PC-3 (cell line): ENCODE measurements at regions not wholly inside any gene's neighbourhood (a gene's known extent, or its start where the extent isn't known, plus 50 kb on each side); places are given as distances from the start of the nearest gene placed in this dataset.

Experiments
- ATAC-seq: fragments of 200-7000 bp; cut with Tn5 transposase; 2 replicates; pipeline ENCODE4 v1.9.1; 2020; ENCODE audit warnings: mild to moderate bottlenecking, moderate library complexity
- BruUV-seq: library from RNA; stranded (reverse); fragments of 400-500 nt; replicated peaks from 2 replicates; lab custom pipeline; 2021; lab: Mats Ljungman, UMichigan
- CTCF ChIA-PET: fragments of 300-600 bp; sonication (Branson Sonifier 250); formaldehyde crosslinking; loops from one replicate; lab custom pipeline; 2022; ENCODE audit warnings: antibody characterized with exemption; lab: Charles Lee
- POLR2A ChIA-PET: fragments of 300-600 bp; sonication (Branson Sonifier 250); formaldehyde crosslinking; loops from one replicate; lab custom pipeline; 2022; ENCODE audit warnings: antibody characterized with exemption; ENCODE audit not compliant: unreplicated experiment; lab: Charles Lee
- DNase-seq: peaks from one replicate; pipeline ENCODE4 v3.0.0-alpha.2; 2015
- H2AFZ ChIP-seq: fragments of 300-600 bp; sonication (generic); 2 replicates; pipeline ENCODE4 v1.6.0; 2016; ENCODE audit warnings: antibody characterized with exemption, low read length
- H3F3A ChIP-seq: fragments of 300-600 bp; sonication (generic); one replicate; pipeline ENCODE4 v1.6.0; 2017; ENCODE audit warnings: antibody characterized with exemption, low read length, control low read depth, mild to moderate bottlenecking; ENCODE audit not compliant: unreplicated experiment
- H3K27ac ChIP-seq: fragments of 300-600 bp; sonication (generic); 2 replicates; pipeline ENCODE4 v1.5.1; 2016; ENCODE audit warnings: mild to moderate bottlenecking, low read length
- H3K27me3 ChIP-seq: fragments of 300-600 bp; sonication (generic); 2 replicates; pipeline ENCODE4 v1.6.1; 2016; ENCODE audit warnings: low read length, mixed read lengths
- H3K36me3 ChIP-seq: fragments of 300-600 bp; sonication (generic); 2 replicates; pipeline ENCODE4 v1.6.1; 2016; ENCODE audit warnings: low read depth, mixed run types, low read length, mixed read lengths
- H3K4me1 ChIP-seq: fragments of 300-600 bp; sonication (generic); 2 replicates; pipeline ENCODE4 v1.5.1; 2016; ENCODE audit warnings: low read length; ENCODE audit not compliant: insufficient read depth
- H3K4me2 ChIP-seq: fragments of 300-600 bp; sonication (generic); 2 replicates; pipeline ENCODE4 v1.6.0; 2016; ENCODE audit warnings: low read length
- H3K4me3 ChIP-seq: fragments of 300-600 bp; sonication (generic); 2 replicates; pipeline ENCODE4 v1.5.1; 2016; ENCODE audit warnings: mild to moderate bottlenecking, low read length, mixed read lengths
- H3K79me2 ChIP-seq: fragments of 300-600 bp; sonication (generic); 2 replicates; pipeline ENCODE4 v1.6.1; 2017; ENCODE audit warnings: low read length, mixed read lengths
- H3K9ac ChIP-seq: fragments of 300-600 bp; sonication (generic); 2 replicates; pipeline ENCODE4 v1.6.0; 2016; ENCODE audit warnings: mild to moderate bottlenecking, low read length
- H3K9me2 ChIP-seq: fragments of 300-600 bp; sonication (generic); replicated peaks from 2 replicates; pipeline ENCODE4 v1.6.1; 2016; ENCODE audit warnings: mixed run types, low read length, mixed read lengths
- H3K9me3 ChIP-seq: fragments of 300-600 bp; sonication (generic); 2 replicates; pipeline ENCODE4 v1.6.1; 2016; ENCODE audit warnings: low read length, mixed read lengths
- H4K20me1 ChIP-seq: fragments of 300-600 bp; sonication (generic); 2 replicates; pipeline ENCODE4 v1.6.1; 2016; ENCODE audit warnings: low read length, mixed read lengths
- EZH2 ChIP-seq: fragments of 300-600 bp; sonication (generic); IDR thresholded peaks from one replicate; pipeline ENCODE4 v1.6.1; 2017; ENCODE audit warnings: antibody characterized with exemption, mild to moderate bottlenecking, low read length; ENCODE audit not compliant: unreplicated experiment
- EZH2phosphoT487 ChIP-seq: fragments of 300-600 bp; sonication (generic); IDR thresholded peaks from 2 replicates; pipeline ENCODE4 v1.6.1; 2018; ENCODE audit warnings: mild to moderate bottlenecking, antibody characterized with exemption, low read length, borderline replicate concordance
- intact Hi-C: fragments of 100-400 bp; cut with micrococcal nuclease; formaldehyde crosslinking; loops from 2 replicates; pipeline ENCODE4 v1.9.0; 2023
- TF ChIP-seq, protein P1 (sequence below): fragments of 300-600 bp; sonication (generic); conservative IDR thresholded peaks from 2 replicates; pipeline ENCODE4 v1.5.1; 2017; ENCODE audit warnings: antibody characterized with exemption, low read depth, mild to moderate bottlenecking, low read length

GRCh38 chr5:61949679-61950435 is 356.1 kb upstream of the KIF2A start:
- Histone ChIP-seq H3K36me3 (no peaks in the 10 kb centered on the region), H4K20me1 (no peaks in the 10 kb centered on the region), H3K9me3 (no peaks in the 10 kb centered on the region), H3F3A (no peaks in the 10 kb centered on the region), H2AFZ (no peak overlapping the region), H3K4me3 (no peak overlapping the region), H3K4me2 (no peak overlapping the region), H3K9me2 (no peaks in the 10 kb centered on the region), H3K27ac (no peak overlapping the region), H3K9ac (no peak overlapping the region), H3K79me2 (no peaks in the 10 kb centered on the region), H3K4me1 (no peaks in the 10 kb centered on the region), H3K27me3 (peaks cover 20% of the 10 kb centered on the region; the same call in 1 of the 2 replicates)
- DNase-seq (no peak), ATAC-seq (no peak)
- no TSS peak for BruUV-seq
- TF ChIP-seq, protein P1, sequence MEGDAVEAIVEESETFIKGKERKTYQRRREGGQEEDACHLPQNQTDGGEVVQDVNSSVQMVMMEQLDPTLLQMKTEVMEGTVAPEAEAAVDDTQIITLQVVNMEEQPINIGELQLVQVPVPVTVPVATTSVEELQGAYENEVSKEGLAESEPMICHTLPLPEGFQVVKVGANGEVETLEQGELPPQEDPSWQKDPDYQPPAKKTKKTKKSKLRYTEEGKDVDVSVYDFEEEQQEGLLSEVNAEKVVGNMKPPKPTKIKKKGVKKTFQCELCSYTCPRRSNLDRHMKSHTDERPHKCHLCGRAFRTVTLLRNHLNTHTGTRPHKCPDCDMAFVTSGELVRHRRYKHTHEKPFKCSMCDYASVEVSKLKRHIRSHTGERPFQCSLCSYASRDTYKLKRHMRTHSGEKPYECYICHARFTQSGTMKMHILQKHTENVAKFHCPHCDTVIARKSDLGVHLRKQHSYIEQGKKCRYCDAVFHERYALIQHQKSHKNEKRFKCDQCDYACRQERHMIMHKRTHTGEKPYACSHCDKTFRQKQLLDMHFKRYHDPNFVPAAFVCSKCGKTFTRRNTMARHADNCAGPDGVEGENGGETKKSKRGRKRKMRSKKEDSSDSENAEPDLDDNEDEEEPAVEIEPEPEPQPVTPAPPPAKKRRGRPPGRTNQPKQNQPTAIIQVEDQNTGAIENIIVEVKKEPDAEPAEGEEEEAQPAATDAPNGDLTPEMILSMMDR = no peak
- TF ChIP-seq EZH2 (no peak), EZH2phosphoT487 (no peak)
- ChIA-PET POLR2A (no interaction called here), CTCF (no interaction called here)
- intact Hi-C loops = loop anchor here (10.0 kb wide), 1 partner anchor 195 kb away; no protein-coding TSS in a partner anchor

- DNase-seq (no peak), ATAC-seq (no peak)
- Histone ChIP-seq H3K27ac (no peak overlapping the region), H3K27me3 (0 out of 2 replicates have a peak, but pooled peaks cover 8% of the 10 kb centered on the region), H2AFZ (no peak overlapping the region), H3K9me2 (no peaks in the 10 kb centered on the region), H3K36me3 (no peaks in the 10 kb centered on the region), H3K79me2 (no peaks in the 10 kb centered on the region), H3K9me3 (no peaks in the 10 kb centered on the region), H3F3A (no peaks in the 10 kb centered on the region), H3K9ac (no peak overlapping the region), H3K4me3 (no peak overlapping the region), H3K4me2 (no peak overlapping the region), H3K4me1 (no peaks in the 10 kb centered on the region), H4K20me1 (no peaks in the 10 kb centered on the region)
- TF ChIP-seq, protein P1 = no peak
- no peak for TF ChIP-seq EZH2
- TF ChIP-seq EZH2phosphoT487 = no peak
- intact Hi-C loops = no loop called here
- ChIA-PET POLR2A (no interaction called here), CTCF (no interaction called here)
- no TSS peak for BruUV-seq
Observed at GRCh38 chr5:61951295-61951694, 354.7 kb upstream of the KIF2A start.

GRCh38 chr5:61953913-61954312 is 352.1 kb upstream of the KIF2A start:
- CTCF ChIA-PET = no interaction called here
- Histone ChIP-seq H4K20me1 (no peaks in the 10 kb centered on the region), H3F3A (no peaks in the 10 kb centered on the region), H2AFZ (no peak overlapping the region), H3K4me3 (no peak overlapping the region), H3K9ac (no peak overlapping the region), H3K36me3 (no peaks in the 10 kb centered on the region), H3K4me1 (no peaks in the 10 kb centered on the region), H3K9me3 (no peaks in the 10 kb centered on the region), H3K27ac (no peak overlapping the region), H3K9me2 (no peaks in the 10 kb centered on the region), H3K79me2 (no peaks in the 10 kb centered on the region), H3K4me2 (no peak overlapping the region), H3K27me3 (0 out of 2 replicates have a peak, but pooled peaks cover 3% of the 10 kb centered on the region)
- POLR2A ChIA-PET = no interaction called here
- DNase-seq = no peak
- ATAC-seq = no peak
- TF ChIP-seq, protein P1 = no peak
- TF ChIP-seq EZH2phosphoT487 = no peak
- TF ChIP-seq EZH2 = no peak
- intact Hi-C loops = no loop called here
- BruUV-seq = no TSS peak
